CD14-positive monocyte (primary cell): ENCODE measurements at regions not wholly inside any gene's neighbourhood (a gene's known extent, or its start where the extent isn't known, plus 50 kb on each side); places are given as distances from the start of the nearest gene placed in this dataset.

Experiments
- DNase-seq, 3 donors: peaks; one replicate each; pipeline ENCODE4 v3.0.0-alpha.2; 2011 to 2022
- H2AFZ ChIP-seq: 2 replicates; pipeline ENCODE4 v1.6.0; 2012; ENCODE audit warnings: mild to moderate bottlenecking, low read depth, low read length, inconsistent platforms; ENCODE audit not compliant: insufficient read depth, poor library complexity, severe bottlenecking
- H3K27ac ChIP-seq, 2 donors: 1 replicate in 1 of 2; 2 replicates in 1 of 2; pipeline ENCODE4 v1.5.1; 2012 to 2013; ENCODE audit warnings: low read length in 2 of 2, control low read depth in 1 of 2, inconsistent platforms in 1 of 2, low read depth in 1 of 2, mild to moderate bottlenecking in 1 of 2
- H3K27me3 ChIP-seq, 2 donors: one replicate each; pipeline versions ENCODE4 v1.6.0 to v1.6.1; 2011 to 2013; ENCODE audit warnings: low read length in 2 of 2; ENCODE audit not compliant: control insufficient read depth in 2 of 2, insufficient read depth in 2 of 2
- H3K36me3 ChIP-seq, 2 donors: replicated peaks in 1 of 2; 1 replicate in 1 of 2; 2 replicates in 1 of 2; pipeline versions ENCODE4 v1.5.1 to v1.6.1; 2012 to 2013; ENCODE audit warnings: low read length in 2 of 2, control low read depth in 1 of 2, inconsistent platforms in 1 of 2, mild to moderate bottlenecking in 1 of 2; ENCODE audit not compliant: insufficient read depth in 2 of 2, control insufficient read depth in 1 of 2
- H3K4me1 ChIP-seq, 2 donors: 1 replicate in 1 of 2; 2 replicates in 1 of 2; pipeline versions ENCODE4 v1.5.1 to v1.6.1; 2012 to 2013; ENCODE audit warnings: low read length in 2 of 2, control low read depth in 1 of 2, inconsistent platforms in 1 of 2, mild to moderate bottlenecking in 1 of 2, moderate library complexity in 1 of 2; ENCODE audit not compliant: insufficient read depth in 2 of 2, control insufficient read depth in 1 of 2
- H3K4me2 ChIP-seq: replicated peaks from 2 replicates; pipeline ENCODE3; 2012; ENCODE audit warnings: low read length, moderate library complexity, mild to moderate bottlenecking; ENCODE audit not compliant: poor library complexity, severe bottlenecking; ENCODE audit errors: extremely low read depth
- H3K4me3 ChIP-seq, 3 experiments: fragments of 200-600 bp in 1 of 3; sonication (generic) in 1 of 3; replicated peaks in 1 of 3; 1 replicate in 2 of 3; 2 replicates in 1 of 3; pipeline ENCODE4 v1.5.1; 2011 to 2013; ENCODE audit warnings: low read length in 3 of 3, mild to moderate bottlenecking in 3 of 3, control low read depth in 2 of 3, low read depth in 2 of 3, inconsistent platforms in 1 of 3, moderate library complexity in 1 of 3
- H3K79me2 ChIP-seq: 2 replicates; pipeline ENCODE4 v1.6.0; 2012; ENCODE audit warnings: mild to moderate bottlenecking, control low read depth, inconsistent platforms, low read length, moderate library complexity; ENCODE audit not compliant: insufficient read depth
- H3K9ac ChIP-seq: 2 replicates; pipeline ENCODE4 v1.6.0; 2017; ENCODE audit warnings: low read length, mild to moderate bottlenecking; ENCODE audit not compliant: insufficient read depth, poor library complexity, severe bottlenecking
- H3K9me3 ChIP-seq, 2 donors: replicated peaks in 1 of 2; 1 replicate in 1 of 2; 2 replicates in 1 of 2; pipeline versions ENCODE4 v1.5.1 to v1.6.1; 2012 to 2013; ENCODE audit warnings: low read length in 2 of 2, control low read depth in 1 of 2; ENCODE audit not compliant: control insufficient read depth in 1 of 2, insufficient read depth in 1 of 2
- H4K20me1 ChIP-seq: 2 replicates; pipeline ENCODE4 v1.6.0; 2012; ENCODE audit warnings: mild to moderate bottlenecking, low read length, control low read depth, moderate library complexity; ENCODE audit not compliant: insufficient read depth
- H3K27ac Mint-ChIP-seq, 7 donors: one replicate each; pipeline ENCODE4 v1.8.0; 2020; ENCODE audit warnings: mild to moderate bottlenecking in 7 of 7, mixed read lengths in 7 of 7, moderate library complexity in 6 of 7, inconsistent platforms in 2 of 7
- H3K27me3 Mint-ChIP-seq, 3 donors: one replicate each; pipeline ENCODE4 v1.8.0; 2021 to 2022; ENCODE audit warnings: low read depth in 3 of 3, mild to moderate bottlenecking in 3 of 3, mixed read lengths in 3 of 3, moderate library complexity in 3 of 3, inconsistent platforms in 1 of 3
- H3K36me3 Mint-ChIP-seq, 2 donors: one replicate each; pipeline ENCODE4 v1.8.0; 2020; ENCODE audit warnings: mixed read lengths in 2 of 2, inconsistent platforms in 1 of 2, mild to moderate bottlenecking in 1 of 2
- H3K4me1 Mint-ChIP-seq: one replicate; pipeline ENCODE4 v1.8.0; 2020; ENCODE audit warnings: mild to moderate bottlenecking, mixed read lengths
- H3K4me3 Mint-ChIP-seq, 2 donors: one replicate each; pipeline ENCODE4 v1.8.0; 2020; ENCODE audit warnings: mild to moderate bottlenecking in 2 of 2, mixed read lengths in 2 of 2, moderate library complexity in 1 of 2
- H3K9me3 Mint-ChIP-seq, 7 donors: one replicate each; pipeline ENCODE4 v1.8.0; 2020 to 2022; ENCODE audit warnings: mixed read lengths in 7 of 7, mild to moderate bottlenecking in 6 of 7, moderate library complexity in 6 of 7, inconsistent platforms in 2 of 7
- CTCF ChIP-seq: fragments of 200-600 bp; IDR thresholded peaks from one replicate; pipeline ENCODE4 v1.8.0; 2022; ENCODE audit warnings: antibody characterized with exemption, mild to moderate bottlenecking
- WGBS: methylation state at CpG from one replicate; pipeline ENCODE4 v1.1.5; 2013; ENCODE audit warnings: missing lambda C conversion rate; ENCODE audit not compliant: insufficient coverage; 5-methylcytosine and 5-hydroxymethylcytosine counted together
- intact Hi-C, 2 donors: fragments of 100-400 bp; cut with micrococcal nuclease; formaldehyde crosslinking; loops; one replicate each; pipeline versions ENCODE4 v1.15.0 to v1.15.1; 2023

- no peak for TF ChIP-seq CTCF
- Histone ChIP-seq H3K4me1 (no peaks in the 10 kb centered on the region), H3K9ac (no peak overlapping the region), H3K36me3 (no peaks in the 10 kb centered on the region), H3K79me2 (no peaks in the 10 kb centered on the region), H4K20me1 (no peaks in the 10 kb centered on the region), H2AFZ (no peak overlapping the region), H3K27ac (no peak overlapping the region), H3K9me3 (no peaks in the 10 kb centered on the region), H3K27me3 (no peaks in the 10 kb centered on the region), H3K4me3 (no peak overlapping the region), H3K4me2 (no peak overlapping the region)
- Mint-ChIP-seq H3K36me3 (no peaks in the 10 kb centered on the region), H3K9me3 (peaks cover 0 to 2% (median 0%) of the 10 kb centered on the region in 7 donors), H3K27ac (no peak overlapping the region), H3K27me3 (peaks cover 0 to 3% (median 0%) of the 10 kb centered on the region in 3 donors), H3K4me3 (no peak overlapping the region), H3K4me1 (peaks cover 5% of the 10 kb centered on the region)
- intact Hi-C loops: no loop called here
- DNase-seq: no peak
- 50% methylated on average over 1 of the region's 4 CpGs for WGBS
Measured at GRCh38 chr4:159447296-159447695, 344.4 kb downstream of the RAPGEF2 start.

- DNase-seq: no peak
- H3K9ac ChIP-seq: no peak overlapping the region
- no peaks in the 10 kb centered on the region for H3K27me3 ChIP-seq
- no peak overlapping the region for H2AFZ ChIP-seq
- H3K79me2 ChIP-seq: no peaks in the 10 kb centered on the region
- peaks cover 0 to 3% (median 0%) of the 10 kb centered on the region in 3 donors for H3K27me3 Mint-ChIP-seq
- intact Hi-C loops: no loop called here
- H3K4me2 ChIP-seq: no peak overlapping the region
- H3K4me1 Mint-ChIP-seq: peaks cover 2% of the 10 kb centered on the region
- H3K9me3 ChIP-seq: no peaks in the 10 kb centered on the region
- no peak overlapping the region for H3K27ac Mint-ChIP-seq
- H3K27ac ChIP-seq: no peak overlapping the region
- H4K20me1 ChIP-seq: no peaks in the 10 kb centered on the region
- peaks cover 0 to 2% (median 0%) of the 10 kb centered on the region in 7 donors for H3K9me3 Mint-ChIP-seq
- H3K4me1 ChIP-seq: no peaks in the 10 kb centered on the region
- no peak overlapping the region for H3K4me3 ChIP-seq
- no peak overlapping the region for H3K4me3 Mint-ChIP-seq
- no peaks in the 10 kb centered on the region for H3K36me3 Mint-ChIP-seq
- no peak for TF ChIP-seq CTCF
- no CpG with 5 or more reads among the region's 2 CpGs for WGBS
- no peaks in the 10 kb centered on the region for H3K36me3 ChIP-seq
Measured at GRCh38 chr4:159451006-159451405, 348.1 kb downstream of the RAPGEF2 start.
